Suprapubic skin (tissue), 4 donors: ENCODE measurements at regions not wholly inside any gene's neighbourhood (a gene's known extent, or its start where the extent isn't known, plus 50 kb on each side); places are given as distances from the start of the nearest gene placed in this dataset.
"Not testable (repeated sequence)": the region's sequence is repeated elsewhere in the genome, so short reads cannot be mapped to it uniquely, and the experiment has no call there.

Experiments used
- EP300 ChIP-seq: sonication (generic); formaldehyde crosslinking; IDR thresholded peaks from one replicate; pipeline ENCODE4 v1.6.1; 2017; ENCODE audit warnings: antibody characterized with exemption
- POLR2A ChIP-seq, 2 donors: fragments of 450-650 bp; IDR thresholded peaks; one replicate each; pipeline ENCODE4 v1.6.1; 2017; ENCODE audit warnings: antibody characterized with exemption in 2 of 2, mild to moderate bottlenecking in 2 of 2, moderate library complexity in 2 of 2
- POLR2AphosphoS5 ChIP-seq, 3 donors: sonication (generic); formaldehyde crosslinking; IDR thresholded peaks; one replicate each; pipeline ENCODE4 v1.6.1; 2017; ENCODE audit warnings: antibody characterized with exemption in 3 of 3
- TF ChIP-seq, protein P1 (sequence below), 2 donors: fragments of 200-600 bp in 1 of 2; fragments of 450-650 bp in 1 of 2; sonication (generic) in 1 of 2; IDR thresholded peaks; one replicate each; pipeline ENCODE4 v1.5.1; 2016 to 2019; ENCODE audit warnings: antibody characterized with exemption in 2 of 2, mild to moderate bottlenecking in 1 of 2, moderate library complexity in 1 of 2

DNA sequence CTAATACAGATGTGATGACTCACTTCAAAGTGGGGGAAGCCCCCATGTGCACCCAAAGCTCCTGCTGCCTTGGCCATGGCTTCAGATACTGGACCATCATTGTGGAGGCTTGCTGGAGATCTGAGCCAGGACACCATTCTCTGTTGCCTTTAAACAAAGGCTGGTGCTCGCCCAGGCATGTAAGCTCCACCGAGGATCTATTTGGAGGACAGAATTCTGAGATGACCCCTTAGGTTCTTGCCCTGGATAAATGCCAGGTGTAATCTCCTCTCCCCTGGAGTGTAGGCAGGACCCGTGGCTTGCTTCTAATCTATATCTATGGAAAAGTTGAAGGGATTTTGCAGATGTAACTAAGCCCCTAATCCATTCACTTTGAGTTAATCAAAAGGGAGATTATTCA, 141.0 kb downstream of the UNC93B1 start:
- TF ChIP-seq, protein P1, sequence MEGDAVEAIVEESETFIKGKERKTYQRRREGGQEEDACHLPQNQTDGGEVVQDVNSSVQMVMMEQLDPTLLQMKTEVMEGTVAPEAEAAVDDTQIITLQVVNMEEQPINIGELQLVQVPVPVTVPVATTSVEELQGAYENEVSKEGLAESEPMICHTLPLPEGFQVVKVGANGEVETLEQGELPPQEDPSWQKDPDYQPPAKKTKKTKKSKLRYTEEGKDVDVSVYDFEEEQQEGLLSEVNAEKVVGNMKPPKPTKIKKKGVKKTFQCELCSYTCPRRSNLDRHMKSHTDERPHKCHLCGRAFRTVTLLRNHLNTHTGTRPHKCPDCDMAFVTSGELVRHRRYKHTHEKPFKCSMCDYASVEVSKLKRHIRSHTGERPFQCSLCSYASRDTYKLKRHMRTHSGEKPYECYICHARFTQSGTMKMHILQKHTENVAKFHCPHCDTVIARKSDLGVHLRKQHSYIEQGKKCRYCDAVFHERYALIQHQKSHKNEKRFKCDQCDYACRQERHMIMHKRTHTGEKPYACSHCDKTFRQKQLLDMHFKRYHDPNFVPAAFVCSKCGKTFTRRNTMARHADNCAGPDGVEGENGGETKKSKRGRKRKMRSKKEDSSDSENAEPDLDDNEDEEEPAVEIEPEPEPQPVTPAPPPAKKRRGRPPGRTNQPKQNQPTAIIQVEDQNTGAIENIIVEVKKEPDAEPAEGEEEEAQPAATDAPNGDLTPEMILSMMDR (IDR thresholded peaks at IDR 0.05): not testable (repeated sequence)
- TF ChIP-seq POLR2A (IDR thresholded peaks at IDR 0.05); EP300; POLR2AphosphoS5 (IDR thresholded peaks at IDR 0.05): not testable (repeated sequence)
